SK-N-SH (cell line): ENCODE measurements at regions not wholly inside any gene's neighbourhood (a gene's known extent, or its start where the extent isn't known, plus 50 kb on each side); places are given as distances from the start of the nearest gene placed in this dataset.

Source experiments
- CTCF ChIA-PET: fragments of 300-600, 350-600 bp; formaldehyde crosslinking; extraction: SDS; loops from one replicate; lab custom pipeline; 2021; lab: Yijun Ruan, JAX
- POLR2A ChIA-PET: fragments of 350-600 bp; sonication (Branson Sonifier 250); formaldehyde crosslinking; extraction: SDS; loops from one replicate; lab custom pipeline; 2020; ENCODE audit warnings: antibody characterized with exemption, inconsistent platforms; lab: Yijun Ruan, JAX
- DNase-seq: peaks from one replicate; pipeline ENCODE4 v3.0.0; 2012
- H2AFZ ChIP-seq: fragments of 200-600 bp; sonication (generic); 2 replicates; pipeline ENCODE4 v1.8.1; 2016; ENCODE audit warnings: antibody characterized with exemption, mild to moderate bottlenecking, low read depth
- H3F3A ChIP-seq: fragments of 200-600 bp; sonication (generic); replicated peaks from 2 replicates; pipeline ENCODE3; 2016; ENCODE audit warnings: antibody characterized with exemption, mild to moderate bottlenecking; ENCODE audit not compliant: insufficient read depth
- H3K27ac ChIP-seq, 2 experiments: fragments of 200-500 bp in 1 of 2; fragments of 200-600 bp in 1 of 2; sonication (Bioruptor generic) in 1 of 2; sonication (generic), shearing (Covaris generic) in 1 of 2; 2 replicates each; pipeline versions ENCODE4 v1.5.1 to v1.6.1; 2014 to 2016; ENCODE audit warnings: low read depth in 2 of 2, inconsistent platforms in 1 of 2, low read length in 1 of 2, mild to moderate bottlenecking in 1 of 2, mixed read lengths in 1 of 2
- H3K27me3 ChIP-seq: fragments of 200-600 bp; sonication (generic), shearing (Covaris generic); 2 replicates; pipeline ENCODE4 v1.6.1; 2016; ENCODE audit warnings: mixed run types; ENCODE audit not compliant: insufficient read depth
- H3K36me3 ChIP-seq, 2 experiments: fragments of 200-500 bp in 1 of 2; fragments of 200-600 bp in 1 of 2; sonication (Bioruptor generic) in 1 of 2; sonication (generic) in 1 of 2; replicated peaks in 1 of 2; 2 replicates each; pipeline versions ENCODE3 to v1.5.1; 2014 to 2016; ENCODE audit warnings: low read length in 1 of 2, mild to moderate bottlenecking in 1 of 2; ENCODE audit not compliant: insufficient read depth in 2 of 2, control insufficient read depth in 1 of 2
- H3K4me1 ChIP-seq, 2 experiments: fragments of 200-500 bp in 1 of 2; fragments of 200-600 bp in 1 of 2; sonication (Bioruptor generic) in 1 of 2; sonication (generic), shearing (Covaris generic) in 1 of 2; 2 replicates each; pipeline versions ENCODE4 v1.5.1 to v1.6.1; 2014 to 2016; ENCODE audit warnings: low read depth in 1 of 2, low read length in 1 of 2, mixed run types in 1 of 2; ENCODE audit not compliant: insufficient read depth in 2 of 2, control insufficient read depth in 1 of 2
- H3K4me2 ChIP-seq: fragments of 200-600 bp; sonication (generic), shearing (Covaris generic); 2 replicates; pipeline ENCODE4 v1.6.1; 2017; ENCODE audit warnings: mixed run types
- H3K4me3 ChIP-seq, 2 experiments: fragments of 200-500 bp in 1 of 2; fragments of 200-600 bp in 1 of 2; sonication (Bioruptor generic) in 1 of 2; sonication (generic), shearing (Covaris generic) in 1 of 2; 2 replicates each; pipeline versions ENCODE4 v1.5.1 to v1.8.1; 2014 to 2016; ENCODE audit warnings: low read depth in 2 of 2, inconsistent platforms in 1 of 2, low read length in 1 of 2, mild to moderate bottlenecking in 1 of 2, mixed read lengths in 1 of 2, moderate library complexity in 1 of 2
- H3K79me2 ChIP-seq: fragments of 200-600 bp; sonication (generic); 2 replicates; pipeline ENCODE4 v1.8.1; 2017; ENCODE audit warnings: mild to moderate bottlenecking; ENCODE audit not compliant: insufficient read depth
- H3K9ac ChIP-seq: fragments of 200-600 bp; sonication (generic); 2 replicates; pipeline ENCODE4 v1.6.1; 2017; ENCODE audit warnings: mixed run types
- H3K9me2 ChIP-seq: fragments of 200-600 bp; sonication (generic); 2 replicates; pipeline ENCODE4 v1.6.1; 2017; ENCODE audit warnings: mixed run types
- H3K9me3 ChIP-seq: fragments of 200-600 bp; sonication (generic); 2 replicates; pipeline ENCODE4 v1.6.1; 2017; ENCODE audit warnings: mixed run types, mild to moderate bottlenecking, moderate library complexity
- H4K20me1 ChIP-seq: fragments of 200-600 bp; sonication (generic); 2 replicates; pipeline ENCODE4 v1.6.1; 2017; ENCODE audit warnings: mild to moderate bottlenecking, mixed run types; ENCODE audit not compliant: insufficient read depth
- ELF1 ChIP-seq: IDR thresholded peaks from 2 replicates; pipeline ENCODE4 v1.4.0; 2012
- FOSL2 ChIP-seq: IDR thresholded peaks from 2 replicates; pipeline ENCODE4 v1.4.0; 2012; ENCODE audit warnings: low read depth, mild to moderate bottlenecking, moderate library complexity, borderline replicate concordance
- GABPA ChIP-seq: IDR thresholded peaks from 2 replicates; pipeline ENCODE4 v1.4.0; 2012; ENCODE audit warnings: low read depth, mild to moderate bottlenecking
- GATA2 ChIP-seq: sonication (generic); formaldehyde crosslinking; IDR thresholded peaks from 2 replicates; pipeline ENCODE4 v1.5.0; 2020; ENCODE audit warnings: mild to moderate bottlenecking, missing genetic modification reagents
- MEF2A ChIP-seq: IDR thresholded peaks from 2 replicates; pipeline ENCODE4 v1.4.0; 2012; ENCODE audit warnings: low read depth, borderline replicate concordance
- NRF1 ChIP-seq: IDR thresholded peaks from 2 replicates; pipeline ENCODE4 v1.6.1; 2012; ENCODE audit warnings: low read depth, mild to moderate bottlenecking, low read length
- PBX3 ChIP-seq: IDR thresholded peaks from 2 replicates; pipeline ENCODE4; 2012
- RAD21 ChIP-seq: IDR thresholded peaks from 2 replicates; pipeline ENCODE4 v1.6.1; 2012; ENCODE audit warnings: mild to moderate bottlenecking, low read length
- RXRA ChIP-seq: IDR thresholded peaks from 2 replicates; pipeline ENCODE4 v1.4.0; 2012; ENCODE audit warnings: low read depth, mild to moderate bottlenecking, borderline replicate concordance
- SMC3 ChIP-seq: IDR thresholded peaks from 2 replicates; pipeline ENCODE4 v1.6.1; 2012; ENCODE audit warnings: low read depth, low read length, improper control_type of control experiment
- TAF1 ChIP-seq: IDR thresholded peaks from 2 replicates; pipeline ENCODE4 v1.6.1; 2012; ENCODE audit warnings: low read depth, mild to moderate bottlenecking, low read length, moderate library complexity, borderline replicate concordance
- TEAD4 ChIP-seq: IDR thresholded peaks from 2 replicates; pipeline ENCODE4 v1.4.0; 2012; ENCODE audit warnings: mild to moderate bottlenecking, borderline replicate concordance; ENCODE audit not compliant: insufficient read depth
- ZBTB33 ChIP-seq: IDR thresholded peaks from 2 replicates; pipeline ENCODE4 v1.4.0; 2012; ENCODE audit warnings: low read depth, borderline replicate concordance
- WGBS: methylation state at CpG from one replicate; pipeline ENCODE4 v1.1.6; 2017; ENCODE audit warnings: low lambda C conversion rate; 5-methylcytosine and 5-hydroxymethylcytosine counted together

- Histone ChIP-seq H2AFZ (no peak overlapping the region), H3F3A (no peaks in the 10 kb centered on the region), H3K4me1 (peaks cover 0 to 2% of the 10 kb centered on the region in 2 experiments; a peak in 2 of 4 replicates), H3K27ac (no peak overlapping the region), H3K79me2 (no peaks in the 10 kb centered on the region), H4K20me1 (no peaks in the 10 kb centered on the region), H3K27me3 (no peaks in the 10 kb centered on the region; the same call in 1 of the 2 replicates), H3K9ac (no peak overlapping the region), H3K9me2 (no peaks in the 10 kb centered on the region), H3K4me2 (no peak overlapping the region), H3K36me3 (no peaks in the 10 kb centered on the region), H3K9me3 (no peaks in the 10 kb centered on the region), H3K4me3 (no peak overlapping the region)
- CTCF ChIA-PET, result interaction anchor here (0.9 to 1.5 kb wide), 4 partner anchors 10 to 19 kb away, joined by 3 to 4 read pairs (median 4); no protein-coding TSS in a partner anchor
- POLR2A ChIA-PET, result no interaction called here
- 20% methylated on average over 10 of the region's 10 CpGs for WGBS
- DNase-seq, result no peak
- TF ChIP-seq PBX3 (no peak), RXRA (no peak), ELF1 (no peak), MEF2A (no peak), SMC3 (no peak), TAF1 (no peak), FOSL2 (no peak), RAD21 (no peak), ZBTB33 (no peak), TEAD4 (no peak), GATA2 (CRISPR knock-in tag) (no peak)
These were observed 62.4 kb upstream of the GDF10 start for GRCh38 chr10:47237316-47238260.

GRCh38 chr10:47238331-47239095 lies 61.5 kb upstream of the GDF10 start:
- 25% methylated on average over 7 of the region's 7 CpGs for WGBS
- no peaks in the 10 kb centered on the region; the same call in 1 of the 2 replicates for H3K27me3 ChIP-seq
- no peaks in the 10 kb centered on the region for H3K9me2 ChIP-seq
- no peaks in the 10 kb centered on the region for H3K9me3 ChIP-seq
- no peak overlapping the region for H3K9ac ChIP-seq
- H3K4me1 ChIP-seq, result peaks cover 0 to 2% of the 10 kb centered on the region in 2 experiments; a peak in 2 of 4 replicates
- no peaks in the 10 kb centered on the region for H4K20me1 ChIP-seq
- no peak overlapping the region for H3K27ac ChIP-seq
- H3K79me2 ChIP-seq, result no peaks in the 10 kb centered on the region
- DNase-seq, result no peak
- CTCF ChIA-PET, result interaction anchor here (0.9 to 1.5 kb wide), 2 partner anchors 9 to 20 kb away, joined by 3 to 4 read pairs; no protein-coding TSS in a partner anchor
- no peak for TF ChIP-seq RXRA
- no peak for TF ChIP-seq NRF1
- TF ChIP-seq GABPA, result no peak
- no peak for TF ChIP-seq SMC3
- TF ChIP-seq, all 33 proteins: peak for 0
- Histone ChIP-seq H3K4me2 (no peak overlapping the region), H3K4me3 (no peak overlapping the region), H3K36me3 (no peaks in the 10 kb centered on the region), H3F3A (no peaks in the 10 kb centered on the region), H2AFZ (no peak overlapping the region)
- POLR2A ChIA-PET, result no interaction called here
